ENCODE measurements at regions not wholly inside any gene's neighbourhood (a gene's known extent, or its start where the extent isn't known, plus 50 kb on each side); places are given as distances from the start of the nearest gene placed in this dataset.

DNA sequence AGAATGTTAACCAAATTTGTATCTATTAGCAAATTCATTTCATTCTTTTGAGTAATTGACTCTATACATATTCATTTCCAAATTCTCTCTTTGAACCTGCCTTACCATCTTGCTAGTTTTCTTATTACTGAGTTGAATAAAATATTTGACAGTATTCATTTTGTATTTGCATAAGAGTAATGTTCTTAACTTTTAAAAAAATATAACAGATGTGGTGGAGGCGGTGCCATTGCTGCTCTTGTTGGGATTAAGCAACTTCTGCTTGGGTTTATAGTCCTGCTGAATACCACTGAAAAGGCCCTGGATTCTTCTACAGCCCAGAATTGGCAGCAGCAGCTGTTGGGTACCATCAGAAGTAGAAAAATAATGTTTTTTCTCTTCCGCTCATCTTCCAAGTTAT, 148.9 kb upstream of the PEX5L start:
- Histone ChIP-seq H3K27me3 (replicated peaks; ENCODE audit: insufficient read depth, low read depth, low read length, poor library complexity) (peaks cover 3% of the 10 kb centered on the region), H3K9me3 (ENCODE audit: low read depth, low read length, poor library complexity, severe bottlenecking) (no peaks in the 10 kb centered on the region), H3K27ac (ENCODE audit: low read depth, low read length, poor library complexity, severe bottlenecking) (no peak overlapping the region), H3K4me3 (ENCODE audit: low read depth, low read length, poor library complexity, severe bottlenecking) (no peak overlapping the region), H3K4me1 (ENCODE audit: insufficient read depth, low read length, poor library complexity, severe bottlenecking) (no peaks in the 10 kb centered on the region), H3K36me3 (ENCODE audit: insufficient read depth, low read length, poor library complexity, severe bottlenecking) (no peaks in the 10 kb centered on the region)
- intact Hi-C loops (cut with micrococcal nuclease; ENCODE audit: unreplicated experiment), result no loop called here
- DNase-seq (ENCODE audit: low spot score), result no peak
- CTCF ChIA-PET, result no interaction called here
- no peak for TF ChIP-seq CTCF (conservative IDR thresholded peaks at IDR 0.05; ENCODE audit: low read depth, low read length)
- no peak for TF ChIP-seq EZH2 (IDR thresholded peaks at IDR 0.05; ENCODE audit: borderline replicate concordance, low read depth, low read length, poor library complexity, severe bottlenecking)
- POLR2A ChIA-PET (ENCODE audit: low non-redundant PET), result no interaction called here
- BruUV-seq (replicated peaks), result no TSS peak

GRCh38 chr3:180188512-180189309, 152.0 kb upstream of the PEX5L start:
- no peak for TF ChIP-seq EZH2 (IDR thresholded peaks at IDR 0.05; ENCODE audit: borderline replicate concordance, low read depth, low read length, poor library complexity, severe bottlenecking)
- no peak for TF ChIP-seq CTCF (conservative IDR thresholded peaks at IDR 0.05; ENCODE audit: low read depth, low read length)
- POLR2A ChIA-PET (ENCODE audit: low non-redundant PET), result no interaction called here
- H3K4me3 ChIP-seq (ENCODE audit: low read depth, low read length, poor library complexity, severe bottlenecking), result no peak overlapping the region
- no peaks in the 10 kb centered on the region for H3K9me3 ChIP-seq (ENCODE audit: low read depth, low read length, poor library complexity, severe bottlenecking)
- intact Hi-C loops (cut with micrococcal nuclease; ENCODE audit: unreplicated experiment), result no loop called here
- no peaks in the 10 kb centered on the region for H3K4me1 ChIP-seq (ENCODE audit: insufficient read depth, low read length, poor library complexity, severe bottlenecking)
- no TSS peak for BruUV-seq (replicated peaks)
- DNase-seq (ENCODE audit: low spot score), result no peak
- CTCF ChIA-PET, result no interaction called here
- no peak overlapping the region for H3K27ac ChIP-seq (ENCODE audit: low read depth, low read length, poor library complexity, severe bottlenecking)
- peaks cover 3% of the 10 kb centered on the region for H3K27me3 ChIP-seq (replicated peaks; ENCODE audit: insufficient read depth, low read depth, low read length, poor library complexity)
- no peaks in the 10 kb centered on the region for H3K36me3 ChIP-seq (ENCODE audit: insufficient read depth, low read length, poor library complexity, severe bottlenecking)

GRCh38 chr3:180189310-180189648, 152.5 kb upstream of the PEX5L start:
- Histone ChIP-seq H3K36me3 (ENCODE audit: insufficient read depth, low read length, poor library complexity, severe bottlenecking) (no peaks in the 10 kb centered on the region), H3K4me3 (ENCODE audit: low read depth, low read length, poor library complexity, severe bottlenecking) (no peak overlapping the region), H3K4me1 (ENCODE audit: insufficient read depth, low read length, poor library complexity, severe bottlenecking) (no peaks in the 10 kb centered on the region), H3K27ac (ENCODE audit: low read depth, low read length, poor library complexity, severe bottlenecking) (no peak overlapping the region), H3K27me3 (replicated peaks; ENCODE audit: insufficient read depth, low read depth, low read length, poor library complexity) (peaks cover 3% of the 10 kb centered on the region), H3K9me3 (ENCODE audit: low read depth, low read length, poor library complexity, severe bottlenecking) (no peaks in the 10 kb centered on the region)
- no TSS peak for BruUV-seq (replicated peaks)
- ChIA-PET CTCF (no interaction called here), POLR2A (ENCODE audit: low non-redundant PET) (no interaction called here)
- intact Hi-C loops (cut with micrococcal nuclease; ENCODE audit: unreplicated experiment), result no loop called here
- TF ChIP-seq EZH2 (IDR thresholded peaks at IDR 0.05; ENCODE audit: borderline replicate concordance, low read depth, low read length, poor library complexity, severe bottlenecking), result no peak
- TF ChIP-seq CTCF (conservative IDR thresholded peaks at IDR 0.05; ENCODE audit: low read depth, low read length), result no peak
- no peak for DNase-seq (ENCODE audit: low spot score)
